GM12872 (cell line): ENCODE measurements at regions not wholly inside any gene's neighbourhood (a gene's known extent, or its start where the extent isn't known, plus 50 kb on each side); places are given as distances from the start of the nearest gene placed in this dataset.

ENCODE experiments used
- CTCF ChIP-seq: IDR thresholded peaks from 3 replicates; pipeline ENCODE4 v1.5.1; 2011; ENCODE audit warnings: low read depth, mild to moderate bottlenecking, low read length, moderate library complexity; ENCODE audit not compliant: insufficient read depth

GRCh38 chr4:28006021-28006420, 1145.4 kb downstream of the STIM2 start:
- no peak for TF ChIP-seq CTCF

GRCh38 chr4:28007693-28008092, 1147.1 kb downstream of the STIM2 start:
- no peak for TF ChIP-seq CTCF

GRCh38 chr4:28009541-28009940, 1148.9 kb downstream of the STIM2 start:
- TF ChIP-seq CTCF = no peak

- no peak for TF ChIP-seq CTCF
Observed at GRCh38 chr4:28010577-28011240, 1150.1 kb downstream of the STIM2 start.

- no peak for TF ChIP-seq CTCF
Observed at GRCh38 chr4:28014469-28014868, 1153.8 kb downstream of the STIM2 start.

GRCh38 chr4:28015996-28016395, 1155.4 kb downstream of the STIM2 start:
- TF ChIP-seq CTCF = no peak

- no peak for TF ChIP-seq CTCF
Observed at GRCh38 chr4:28062562-28062961, 1201.9 kb downstream of the STIM2 start.
